Activated T-helper 2 cell treated with anti-CD3 and anti-CD28 coated beads, Interferon-gamma antibody, Interleukin-2, Interleukin-4, amounts not matched to agents 10 μg/mL and 5 μg/mL and 100 μg/mL, durations not matched to agents 14 hours and 24 hours and 36 hours (primary cell): ENCODE measurements at regions not wholly inside any gene's neighbourhood (a gene's known extent, or its start where the extent isn't known, plus 50 kb on each side); places are given as distances from the start of the nearest gene placed in this dataset.

Experiments
- DNase-seq: peaks from one replicate; pipeline ENCODE4 v3.0.0; 2021; ENCODE audit warnings: low spot score
- H3K27ac Mint-ChIP-seq: one replicate; pipeline ENCODE4 v1.8.0; 2021; ENCODE audit warnings: mixed read lengths
- H3K27me3 Mint-ChIP-seq: one replicate; pipeline ENCODE4 v1.8.0; 2021; ENCODE audit warnings: low read depth, mixed read lengths
- H3K36me3 Mint-ChIP-seq: one replicate; pipeline ENCODE4 v1.8.0; 2021; ENCODE audit warnings: low read depth, mixed read lengths
- H3K4me1 Mint-ChIP-seq: one replicate; pipeline ENCODE4 v1.8.0; 2021; ENCODE audit warnings: low read depth, mixed read lengths
- H3K4me3 Mint-ChIP-seq: one replicate; pipeline ENCODE4 v1.8.0; 2021; ENCODE audit warnings: low read depth, mild to moderate bottlenecking, moderate library complexity, mixed read lengths
- H3K9me3 Mint-ChIP-seq: one replicate; pipeline ENCODE4 v1.8.0; 2021; ENCODE audit warnings: mixed read lengths
- intact Hi-C: fragments of 100-400 bp; cut with micrococcal nuclease; formaldehyde crosslinking; loops from one replicate; pipeline ENCODE4 v1.15.1; 2023

- Mint-ChIP-seq H3K27ac (no peak overlapping the region), H3K36me3 (no peaks in the 10 kb centered on the region), H3K4me3 (no peak overlapping the region), H3K27me3 (peaks cover 8% of the 10 kb centered on the region), H3K4me1 (no peaks in the 10 kb centered on the region), H3K9me3 (no peaks in the 10 kb centered on the region)
- DNase-seq = no peak
- intact Hi-C loops = no loop called here
Measured at GRCh38 chr16:56109994-56110393, 81.3 kb upstream of the GNAO1 start.

GRCh38 chr16:56109205-56109604 is 82.1 kb upstream of the GNAO1 start:
- Mint-ChIP-seq H3K27ac (no peak overlapping the region), H3K27me3 (peaks cover 5% of the 10 kb centered on the region), H3K4me3 (no peak overlapping the region), H3K4me1 (no peaks in the 10 kb centered on the region), H3K36me3 (no peaks in the 10 kb centered on the region), H3K9me3 (no peaks in the 10 kb centered on the region)
- intact Hi-C loops = no loop called here
- DNase-seq = no peak

GRCh38 chr16:56108724-56109123 is 82.6 kb upstream of the GNAO1 start:
- Mint-ChIP-seq H3K4me3 (no peak overlapping the region), H3K4me1 (no peaks in the 10 kb centered on the region), H3K9me3 (no peaks in the 10 kb centered on the region), H3K36me3 (no peaks in the 10 kb centered on the region), H3K27me3 (peaks cover 5% of the 10 kb centered on the region), H3K27ac (no peak overlapping the region)
- no peak for DNase-seq
- intact Hi-C loops = no loop called here

- H3K36me3 Mint-ChIP-seq = no peaks in the 10 kb centered on the region
- peaks cover 5% of the 10 kb centered on the region for H3K27me3 Mint-ChIP-seq
- H3K4me1 Mint-ChIP-seq = no peaks in the 10 kb centered on the region
- DNase-seq = no peak
- no peak overlapping the region for H3K27ac Mint-ChIP-seq
- no peak overlapping the region for H3K4me3 Mint-ChIP-seq
- intact Hi-C loops = no loop called here
- no peaks in the 10 kb centered on the region for H3K9me3 Mint-ChIP-seq
Measured at GRCh38 chr16:56108056-56108471, 83.2 kb upstream of the GNAO1 start.

- DNase-seq = no peak
- intact Hi-C loops = no loop called here
- Mint-ChIP-seq H3K27ac (no peak overlapping the region), H3K4me3 (no peak overlapping the region), H3K27me3 (peaks cover 5% of the 10 kb centered on the region), H3K9me3 (no peaks in the 10 kb centered on the region), H3K36me3 (no peaks in the 10 kb centered on the region), H3K4me1 (no peaks in the 10 kb centered on the region)
Measured at GRCh38 chr16:56106527-56106926, 84.8 kb upstream of the GNAO1 start.

GRCh38 chr16:56102906-56103305 is 88.4 kb upstream of the GNAO1 start:
- DNase-seq = no peak
- intact Hi-C loops = no loop called here
- H3K27ac Mint-ChIP-seq = no peak overlapping the region
- H3K4me3 Mint-ChIP-seq = no peak overlapping the region
- no peaks in the 10 kb centered on the region for H3K36me3 Mint-ChIP-seq
- H3K9me3 Mint-ChIP-seq = no peaks in the 10 kb centered on the region
- no peaks in the 10 kb centered on the region for H3K4me1 Mint-ChIP-seq
- no peaks in the 10 kb centered on the region for H3K27me3 Mint-ChIP-seq

- intact Hi-C loops = no loop called here
- H3K27ac Mint-ChIP-seq = no peak overlapping the region
- H3K4me3 Mint-ChIP-seq = no peak overlapping the region
- H3K27me3 Mint-ChIP-seq = no peaks in the 10 kb centered on the region
- H3K9me3 Mint-ChIP-seq = no peaks in the 10 kb centered on the region
- no peaks in the 10 kb centered on the region for H3K36me3 Mint-ChIP-seq
- DNase-seq = no peak
- no peaks in the 10 kb centered on the region for H3K4me1 Mint-ChIP-seq
Measured at GRCh38 chr16:56102183-56102686, 89.1 kb upstream of the GNAO1 start.

GRCh38 chr16:56101480-56101879 is 89.8 kb upstream of the GNAO1 start:
- H3K36me3 Mint-ChIP-seq = no peaks in the 10 kb centered on the region
- intact Hi-C loops = no loop called here

GRCh38 chr16:56097306-56097705 is 94.0 kb upstream of the GNAO1 start:
- Mint-ChIP-seq H3K27me3 (peaks cover 2% of the 10 kb centered on the region), H3K9me3 (no peaks in the 10 kb centered on the region), H3K36me3 (no peaks in the 10 kb centered on the region), H3K4me1 (no peaks in the 10 kb centered on the region), H3K27ac (no peak overlapping the region), H3K4me3 (no peak overlapping the region)
- intact Hi-C loops = no loop called here
- no peak for DNase-seq

More at GRCh38 chr16:56101480-56101879, 89.8 kb upstream of the GNAO1 start:
- Mint-ChIP-seq H3K27me3 (peaks cover 2% of the 10 kb centered on the region), H3K4me3 (no peak overlapping the region), H3K27ac (no peak overlapping the region), H3K9me3 (no peaks in the 10 kb centered on the region), H3K4me1 (no peaks in the 10 kb centered on the region)
- no peak for DNase-seq

GRCh38 chr16:56094231-56094630 is 97.1 kb upstream of the GNAO1 start:
- no peak for DNase-seq
- Mint-ChIP-seq H3K4me1 (no peaks in the 10 kb centered on the region), H3K27me3 (peaks cover 3% of the 10 kb centered on the region), H3K9me3 (no peaks in the 10 kb centered on the region), H3K36me3 (no peaks in the 10 kb centered on the region), H3K27ac (no peak overlapping the region), H3K4me3 (no peak overlapping the region)
- intact Hi-C loops = no loop called here

GRCh38 chr16:56093055-56093454 is 98.2 kb upstream of the GNAO1 start:
- intact Hi-C loops = no loop called here
- DNase-seq = no peak
- Mint-ChIP-seq H3K27me3 (peaks cover 5% of the 10 kb centered on the region), H3K9me3 (no peaks in the 10 kb centered on the region), H3K4me3 (no peak overlapping the region), H3K4me1 (no peaks in the 10 kb centered on the region), H3K27ac (no peak overlapping the region), H3K36me3 (no peaks in the 10 kb centered on the region)

- Mint-ChIP-seq H3K9me3 (no peaks in the 10 kb centered on the region), H3K4me3 (no peak overlapping the region), H3K36me3 (no peaks in the 10 kb centered on the region), H3K27ac (no peak overlapping the region), H3K4me1 (no peaks in the 10 kb centered on the region), H3K27me3 (peaks cover 3% of the 10 kb centered on the region)
- intact Hi-C loops = no loop called here
- DNase-seq = no peak
Measured at GRCh38 chr16:56090076-56090475, 101.2 kb upstream of the GNAO1 start.

- no peak overlapping the region for H3K4me3 Mint-ChIP-seq
- no peaks in the 10 kb centered on the region for H3K9me3 Mint-ChIP-seq
- DNase-seq = no peak
- peaks cover 3% of the 10 kb centered on the region for H3K27me3 Mint-ChIP-seq
- H3K36me3 Mint-ChIP-seq = no peaks in the 10 kb centered on the region
- intact Hi-C loops = no loop called here
- H3K4me1 Mint-ChIP-seq = no peaks in the 10 kb centered on the region
- H3K27ac Mint-ChIP-seq = no peak overlapping the region
Measured at GRCh38 chr16:56087626-56088025, 103.7 kb upstream of the GNAO1 start.

GRCh38 chr16:56081371-56081770 is 109.9 kb upstream of the GNAO1 start:
- Mint-ChIP-seq H3K4me3 (no peak overlapping the region), H3K4me1 (no peaks in the 10 kb centered on the region), H3K36me3 (no peaks in the 10 kb centered on the region), H3K9me3 (no peaks in the 10 kb centered on the region), H3K27me3 (peaks cover under 1% of the 10 kb centered on the region), H3K27ac (no peak overlapping the region)
- intact Hi-C loops = no loop called here
- DNase-seq = no peak
